ENCODE measurements at regions not wholly inside any gene's neighbourhood (a gene's known extent, or its start where the extent isn't known, plus 50 kb on each side); places are given as distances from the start of the nearest gene placed in this dataset.

DNA sequence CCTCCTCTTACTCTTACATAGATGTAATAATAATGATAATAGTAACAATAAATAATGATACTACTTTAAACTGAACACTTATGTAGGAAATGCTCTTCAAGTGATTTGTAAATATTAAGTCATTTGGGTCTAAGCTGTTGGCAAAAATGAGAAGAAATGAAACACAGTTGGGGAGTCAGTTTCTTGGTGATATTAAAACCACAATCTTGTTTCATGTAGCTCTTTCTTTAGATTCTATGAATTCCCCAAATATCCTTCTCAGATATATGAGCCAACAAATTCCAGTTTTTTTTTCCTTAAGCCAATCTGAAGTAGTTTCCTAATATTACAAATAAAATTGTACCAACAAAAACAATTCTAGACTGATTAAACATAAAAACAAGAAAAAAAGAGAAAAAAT is 1115.6 kb upstream of the CNTN5 start:
- TF ChIP-seq POLR2AphosphoS5 (IDR thresholded peaks at IDR 0.05; ENCODE audit: low read depth, low read length) (no peak), POLR2A (IDR thresholded peaks at IDR 0.05; ENCODE audit: low read depth, low read length) (no peak), TAF1 (IDR thresholded peaks at IDR 0.05; ENCODE audit: low read depth, low read length) (no peak), PAX5 (IDR thresholded peaks at IDR 0.05; ENCODE audit: insufficient read depth, low read length, severe bottlenecking) (no peak), POU2F2 (IDR thresholded peaks at IDR 0.05; ENCODE audit: low read depth, low read length) (no peak), SPI1 (IDR thresholded peaks at IDR 0.05; ENCODE audit: low read depth, low read length) (no peak)

Measured in GM12891 (cell line).